ENCODE measurements at regions not wholly inside any gene's neighbourhood (a gene's known extent, or its start where the extent isn't known, plus 50 kb on each side); places are given as distances from the start of the nearest gene placed in this dataset.

DNA sequence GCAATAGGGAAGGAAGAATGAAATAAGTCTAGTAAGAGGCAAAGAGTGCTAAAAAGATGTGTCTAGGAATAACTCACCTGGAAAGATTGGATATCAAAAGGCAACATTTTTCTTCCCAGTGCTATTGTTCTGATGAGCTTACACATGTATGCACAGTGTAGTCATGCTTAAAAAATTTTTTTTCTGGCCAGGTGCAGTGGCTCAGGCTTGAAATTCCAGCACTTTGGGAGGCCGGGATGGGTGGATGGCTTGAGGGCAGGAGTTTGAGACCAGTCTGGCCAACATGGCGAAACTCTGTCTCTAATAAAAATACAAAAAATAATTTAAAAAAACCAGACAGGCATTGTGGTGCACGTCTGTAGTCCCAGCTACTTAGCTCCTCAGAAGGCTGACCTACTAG lies 795.8 kb upstream of the IGFBP7 start:
- TF ChIP-seq, protein P1, sequence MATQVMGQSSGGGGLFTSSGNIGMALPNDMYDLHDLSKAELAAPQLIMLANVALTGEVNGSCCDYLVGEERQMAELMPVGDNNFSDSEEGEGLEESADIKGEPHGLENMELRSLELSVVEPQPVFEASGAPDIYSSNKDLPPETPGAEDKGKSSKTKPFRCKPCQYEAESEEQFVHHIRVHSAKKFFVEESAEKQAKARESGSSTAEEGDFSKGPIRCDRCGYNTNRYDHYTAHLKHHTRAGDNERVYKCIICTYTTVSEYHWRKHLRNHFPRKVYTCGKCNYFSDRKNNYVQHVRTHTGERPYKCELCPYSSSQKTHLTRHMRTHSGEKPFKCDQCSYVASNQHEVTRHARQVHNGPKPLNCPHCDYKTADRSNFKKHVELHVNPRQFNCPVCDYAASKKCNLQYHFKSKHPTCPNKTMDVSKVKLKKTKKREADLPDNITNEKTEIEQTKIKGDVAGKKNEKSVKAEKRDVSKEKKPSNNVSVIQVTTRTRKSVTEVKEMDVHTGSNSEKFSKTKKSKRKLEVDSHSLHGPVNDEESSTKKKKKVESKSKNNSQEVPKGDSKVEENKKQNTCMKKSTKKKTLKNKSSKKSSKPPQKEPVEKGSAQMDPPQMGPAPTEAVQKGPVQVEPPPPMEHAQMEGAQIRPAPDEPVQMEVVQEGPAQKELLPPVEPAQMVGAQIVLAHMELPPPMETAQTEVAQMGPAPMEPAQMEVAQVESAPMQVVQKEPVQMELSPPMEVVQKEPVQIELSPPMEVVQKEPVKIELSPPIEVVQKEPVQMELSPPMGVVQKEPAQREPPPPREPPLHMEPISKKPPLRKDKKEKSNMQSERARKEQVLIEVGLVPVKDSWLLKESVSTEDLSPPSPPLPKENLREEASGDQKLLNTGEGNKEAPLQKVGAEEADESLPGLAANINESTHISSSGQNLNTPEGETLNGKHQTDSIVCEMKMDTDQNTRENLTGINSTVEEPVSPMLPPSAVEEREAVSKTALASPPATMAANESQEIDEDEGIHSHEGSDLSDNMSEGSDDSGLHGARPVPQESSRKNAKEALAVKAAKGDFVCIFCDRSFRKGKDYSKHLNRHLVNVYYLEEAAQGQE (tag by site-specific recombination; IDR thresholded peaks at IDR 0.05) = no peak
- TF ChIP-seq, protein P2, sequence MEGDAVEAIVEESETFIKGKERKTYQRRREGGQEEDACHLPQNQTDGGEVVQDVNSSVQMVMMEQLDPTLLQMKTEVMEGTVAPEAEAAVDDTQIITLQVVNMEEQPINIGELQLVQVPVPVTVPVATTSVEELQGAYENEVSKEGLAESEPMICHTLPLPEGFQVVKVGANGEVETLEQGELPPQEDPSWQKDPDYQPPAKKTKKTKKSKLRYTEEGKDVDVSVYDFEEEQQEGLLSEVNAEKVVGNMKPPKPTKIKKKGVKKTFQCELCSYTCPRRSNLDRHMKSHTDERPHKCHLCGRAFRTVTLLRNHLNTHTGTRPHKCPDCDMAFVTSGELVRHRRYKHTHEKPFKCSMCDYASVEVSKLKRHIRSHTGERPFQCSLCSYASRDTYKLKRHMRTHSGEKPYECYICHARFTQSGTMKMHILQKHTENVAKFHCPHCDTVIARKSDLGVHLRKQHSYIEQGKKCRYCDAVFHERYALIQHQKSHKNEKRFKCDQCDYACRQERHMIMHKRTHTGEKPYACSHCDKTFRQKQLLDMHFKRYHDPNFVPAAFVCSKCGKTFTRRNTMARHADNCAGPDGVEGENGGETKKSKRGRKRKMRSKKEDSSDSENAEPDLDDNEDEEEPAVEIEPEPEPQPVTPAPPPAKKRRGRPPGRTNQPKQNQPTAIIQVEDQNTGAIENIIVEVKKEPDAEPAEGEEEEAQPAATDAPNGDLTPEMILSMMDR (tag by site-specific recombination; IDR thresholded peaks at IDR 0.05) = no peak
- TF ChIP-seq, protein P3, sequence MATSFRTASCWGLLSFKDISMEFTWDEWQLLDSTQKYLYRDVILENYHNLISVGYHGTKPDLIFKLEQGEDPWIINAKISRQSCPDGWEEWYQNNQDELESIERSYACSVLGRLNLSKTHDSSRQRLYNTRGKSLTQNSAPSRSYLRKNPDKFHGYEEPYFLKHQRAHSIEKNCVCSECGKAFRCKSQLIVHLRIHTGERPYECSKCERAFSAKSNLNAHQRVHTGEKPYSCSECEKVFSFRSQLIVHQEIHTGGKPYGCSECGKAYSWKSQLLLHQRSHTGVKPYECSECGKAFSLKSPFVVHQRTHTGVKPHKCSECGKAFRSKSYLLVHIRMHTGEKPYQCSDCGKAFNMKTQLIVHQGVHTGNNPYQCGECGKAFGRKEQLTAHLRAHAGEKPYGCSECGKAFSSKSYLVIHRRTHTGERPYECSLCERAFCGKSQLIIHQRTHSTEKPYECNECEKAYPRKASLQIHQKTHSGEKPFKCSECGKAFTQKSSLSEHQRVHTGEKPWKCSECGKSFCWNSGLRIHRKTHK (tag by site-specific recombination; IDR thresholded peaks at IDR 0.05) = no peak
- no peak for TF ChIP-seq ZNF146 (tag by site-specific recombination; IDR thresholded peaks at IDR 0.05)
- TF ChIP-seq OVOL3 (tag by site-specific recombination; IDR thresholded peaks at IDR 0.05) = no peak
- no peak for TF ChIP-seq ZNF221 (tag by site-specific recombination; IDR thresholded peaks at IDR 0.05; ENCODE audit: borderline replicate concordance)
- no peak for TF ChIP-seq ZEB2 (tag by site-specific recombination; IDR thresholded peaks at IDR 0.05)
